HG03575 (cell line): ENCODE measurements at regions not wholly inside any gene's neighbourhood (a gene's known extent, or its start where the extent isn't known, plus 50 kb on each side); places are given as distances from the start of the nearest gene placed in this dataset.

Experiments used
- ATAC-seq: cut with Tn5 transposase; IDR thresholded peaks from one replicate; pipeline ENCODE4 v1.9.1; 2021; ENCODE audit not compliant: unreplicated experiment, insufficient number of reproducible peaks, low FRiP score; ENCODE audit errors: extremely low read depth

DNA sequence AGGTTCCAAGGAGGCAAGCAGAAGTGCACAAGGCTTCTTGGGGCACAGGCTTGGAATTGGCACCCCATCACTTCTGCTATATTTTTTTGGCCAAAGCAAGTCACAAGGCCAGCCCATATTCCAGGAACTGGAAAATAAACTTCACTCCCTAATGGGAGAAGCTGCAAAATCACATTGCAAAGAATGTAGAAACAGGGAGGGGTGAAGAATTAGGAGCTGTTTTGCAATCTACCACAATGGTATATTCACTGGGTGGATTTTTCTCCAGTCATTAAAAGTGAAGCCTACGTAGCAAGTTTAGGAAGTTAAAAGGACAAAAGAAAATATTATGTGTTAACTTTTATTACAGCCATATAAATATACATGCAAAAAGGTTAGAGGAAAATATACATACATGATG lies 464.8 kb downstream of the COG6 start:
- no peak for ATAC-seq

DNA sequence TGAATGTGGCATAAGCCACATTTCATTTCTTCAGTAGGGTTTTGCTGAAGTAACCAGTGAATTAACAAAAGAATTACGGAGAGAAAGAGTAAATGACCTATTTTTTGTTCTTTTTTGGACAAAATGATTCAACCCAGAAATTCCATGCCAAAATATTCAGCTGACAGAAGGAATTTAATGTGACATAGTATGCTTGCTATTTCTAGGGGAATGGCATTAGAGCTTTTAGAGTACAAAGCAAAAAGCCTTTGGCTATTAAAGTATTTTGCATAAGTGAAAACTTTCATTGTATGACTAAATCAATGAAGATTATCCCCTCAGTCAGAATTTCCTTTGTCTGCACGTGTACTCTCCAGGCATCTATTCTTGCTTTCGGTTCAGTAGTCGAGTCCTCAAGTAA lies 465.3 kb downstream of the COG6 start:
- ATAC-seq = no peak

DNA sequence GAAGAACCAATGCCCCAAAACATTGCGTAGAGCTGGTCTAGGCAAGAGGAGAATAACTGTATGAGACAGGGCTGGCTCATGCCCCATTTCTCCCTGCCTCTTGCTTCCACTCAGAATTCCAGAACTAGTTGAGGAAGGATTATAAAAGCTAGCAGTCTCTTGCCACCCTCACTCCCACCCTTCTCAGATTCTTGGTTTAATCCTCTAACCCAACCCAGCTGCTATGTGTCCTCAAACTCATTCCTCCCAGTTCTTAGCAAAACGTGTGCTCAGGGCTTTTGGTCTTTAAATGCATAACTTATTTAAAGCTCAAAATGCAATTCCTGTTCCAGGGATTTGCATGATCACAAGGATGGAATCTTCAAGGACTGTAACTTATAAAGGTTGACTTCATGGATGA lies 466.3 kb downstream of the COG6 start:
- no peak for ATAC-seq

DNA sequence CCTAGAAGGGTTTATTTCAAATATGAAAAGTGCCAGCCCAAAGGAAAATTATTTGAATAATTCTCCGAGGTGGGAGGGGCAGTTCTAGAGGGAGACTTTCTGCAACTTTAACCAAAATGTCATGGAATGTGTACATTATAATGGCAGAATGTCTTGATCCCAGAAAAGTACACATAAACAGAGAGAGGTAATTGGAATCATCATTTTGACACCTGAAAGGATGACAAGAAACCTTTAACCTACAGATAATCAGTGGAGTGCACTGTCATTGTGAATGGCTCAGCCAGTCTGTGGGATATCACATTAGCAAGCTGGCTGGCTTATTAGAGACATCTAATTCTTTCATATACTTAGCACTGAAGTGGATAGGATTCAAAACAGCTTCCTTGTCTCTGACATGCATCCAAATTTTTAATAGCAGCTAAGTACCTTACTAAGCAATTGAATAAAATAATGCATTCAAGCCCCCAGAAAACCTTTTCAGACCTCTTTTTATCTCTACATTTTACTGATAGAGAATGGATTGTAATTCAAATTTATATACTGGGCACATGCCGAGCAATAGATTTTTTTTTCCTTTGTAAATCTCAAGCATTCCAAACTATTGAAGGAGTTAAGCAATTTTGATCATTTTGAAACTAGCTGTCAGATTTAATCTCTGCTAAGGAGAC lies 468.6 kb downstream of the COG6 start:
- no peak for ATAC-seq

DNA sequence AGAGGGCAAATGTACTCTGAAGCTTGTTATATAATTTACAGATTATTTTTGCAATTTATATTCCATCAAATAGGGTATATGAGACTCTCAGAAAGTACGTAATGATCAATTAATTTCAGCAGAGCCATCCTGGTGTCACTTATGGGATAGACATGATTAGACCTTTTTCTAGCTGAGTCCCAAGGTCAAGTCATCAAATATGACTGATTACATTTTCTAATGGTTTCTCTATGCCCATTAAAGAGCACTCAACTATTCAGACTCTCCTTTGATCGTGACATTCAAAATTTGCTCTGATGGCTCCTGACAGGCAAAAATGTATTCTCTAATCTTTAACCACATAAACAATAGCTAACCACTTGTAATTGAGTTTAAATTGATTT lies 469.2 kb downstream of the COG6 start:
- no peak for ATAC-seq

DNA sequence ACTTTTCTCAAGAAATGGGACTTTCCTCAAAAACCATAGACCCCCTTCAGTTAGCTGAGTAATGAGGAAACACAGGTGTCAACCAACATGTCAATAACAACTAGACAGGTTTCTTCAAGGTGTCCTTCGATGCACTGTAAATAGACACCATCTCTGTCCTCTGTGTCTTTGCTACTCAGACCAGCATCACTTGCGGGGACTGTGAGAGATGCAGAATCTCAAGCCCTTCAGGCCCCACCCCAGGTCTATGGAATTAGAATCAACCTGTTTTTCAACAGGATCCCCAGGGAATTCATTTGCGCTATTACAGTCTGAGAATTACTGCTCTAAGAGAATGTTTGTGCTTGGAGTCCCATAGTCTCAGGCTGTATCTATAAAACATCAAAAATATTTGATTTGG lies 469.9 kb downstream of the COG6 start:
- no peak for ATAC-seq

DNA sequence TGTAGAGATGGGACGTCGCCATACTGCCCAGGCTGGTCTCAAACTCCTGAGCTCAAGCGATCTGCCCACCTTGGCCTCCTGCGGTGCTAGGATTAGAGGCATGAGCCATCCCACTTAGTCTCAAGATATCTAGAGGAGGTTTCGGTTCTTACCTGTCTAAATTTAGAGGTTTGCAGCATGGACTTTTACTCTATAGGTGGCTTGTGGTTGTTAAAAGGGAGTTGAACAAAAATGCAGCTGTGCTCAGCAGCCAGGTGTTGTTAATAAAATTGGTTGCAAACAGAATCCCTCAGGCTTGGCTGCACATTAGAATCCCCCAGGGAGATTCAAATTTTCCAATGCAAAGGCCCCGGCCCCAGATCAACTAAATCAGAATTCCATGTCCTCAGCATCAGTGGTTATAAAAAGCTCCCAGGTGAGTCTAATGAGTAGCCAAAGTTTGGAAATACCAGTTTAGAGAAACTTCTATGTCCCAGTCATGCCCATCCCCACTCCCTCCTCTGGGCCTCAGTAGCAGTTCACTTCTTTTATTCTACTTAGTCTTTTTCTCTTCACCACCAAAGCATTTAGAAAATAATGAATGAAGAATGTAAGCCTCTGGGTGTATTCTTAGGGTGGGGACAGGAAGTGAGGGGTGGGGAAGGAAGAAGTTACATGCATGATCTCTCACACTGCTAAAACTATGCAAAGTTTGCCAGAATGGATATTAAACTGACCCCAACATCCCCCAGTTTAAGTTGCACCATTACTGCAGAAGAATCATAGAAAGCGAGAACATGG lies 471.0 kb downstream of the COG6 start:
- no peak for ATAC-seq

DNA sequence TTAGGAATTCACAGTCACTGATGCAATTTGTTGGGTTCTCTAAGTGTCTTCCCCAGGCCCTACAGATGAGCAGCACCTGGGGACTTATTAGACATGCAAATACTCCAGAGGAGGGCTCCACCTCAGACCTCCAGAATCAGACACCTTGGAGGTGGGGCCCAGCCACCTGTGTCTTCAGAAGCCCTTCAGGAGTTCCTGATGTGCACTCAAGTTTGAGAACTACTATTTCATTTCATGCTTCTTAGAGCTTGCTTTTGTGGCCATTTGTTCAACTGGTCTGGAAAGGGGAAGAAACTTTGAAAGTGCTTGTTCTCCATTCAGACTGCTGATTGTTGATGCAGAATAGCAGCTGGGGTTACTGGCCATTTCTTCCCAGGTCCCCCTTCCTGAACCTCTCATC lies 472.0 kb downstream of the COG6 start:
- ATAC-seq = no peak

DNA sequence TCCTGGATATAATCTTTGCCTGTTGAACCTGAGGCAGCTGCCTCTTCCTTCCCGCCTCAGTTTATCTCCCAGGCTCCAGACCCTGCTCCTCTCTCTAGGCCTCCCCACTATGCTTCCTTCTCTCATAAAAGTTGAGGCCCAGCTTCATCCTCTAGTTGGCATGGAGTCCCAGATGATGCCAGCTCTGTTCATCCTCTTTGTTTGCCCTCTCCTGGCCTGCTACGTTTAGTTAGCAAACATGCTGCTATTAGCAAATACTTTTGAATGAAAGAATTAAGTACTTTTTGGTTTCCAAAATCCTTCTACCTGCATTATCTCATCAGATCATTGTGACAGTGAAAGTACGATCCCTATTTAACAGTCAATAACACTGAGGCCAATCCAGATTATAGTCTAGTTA lies 472.5 kb downstream of the COG6 start:
- no peak for ATAC-seq

DNA sequence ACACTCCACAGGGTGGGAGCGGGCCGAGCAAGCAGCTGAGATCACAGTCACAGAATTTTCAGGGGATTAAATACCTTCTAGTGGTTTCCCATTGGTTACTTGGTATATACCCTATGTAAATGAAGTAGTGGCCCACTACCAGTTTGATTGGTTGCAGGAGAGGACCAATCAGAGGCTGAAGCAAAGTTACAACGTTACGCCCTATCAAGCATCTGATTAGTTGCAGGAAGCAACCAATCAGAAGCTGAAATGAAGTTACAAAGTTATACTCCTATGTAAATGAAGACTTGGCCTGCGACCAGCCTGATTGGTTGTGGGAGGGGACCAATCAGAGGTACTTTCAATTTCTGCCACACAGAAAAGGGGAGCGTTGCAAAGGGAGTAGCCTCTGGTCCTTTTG lies 474.0 kb downstream of the COG6 start:
- ATAC-seq = no peak

DNA sequence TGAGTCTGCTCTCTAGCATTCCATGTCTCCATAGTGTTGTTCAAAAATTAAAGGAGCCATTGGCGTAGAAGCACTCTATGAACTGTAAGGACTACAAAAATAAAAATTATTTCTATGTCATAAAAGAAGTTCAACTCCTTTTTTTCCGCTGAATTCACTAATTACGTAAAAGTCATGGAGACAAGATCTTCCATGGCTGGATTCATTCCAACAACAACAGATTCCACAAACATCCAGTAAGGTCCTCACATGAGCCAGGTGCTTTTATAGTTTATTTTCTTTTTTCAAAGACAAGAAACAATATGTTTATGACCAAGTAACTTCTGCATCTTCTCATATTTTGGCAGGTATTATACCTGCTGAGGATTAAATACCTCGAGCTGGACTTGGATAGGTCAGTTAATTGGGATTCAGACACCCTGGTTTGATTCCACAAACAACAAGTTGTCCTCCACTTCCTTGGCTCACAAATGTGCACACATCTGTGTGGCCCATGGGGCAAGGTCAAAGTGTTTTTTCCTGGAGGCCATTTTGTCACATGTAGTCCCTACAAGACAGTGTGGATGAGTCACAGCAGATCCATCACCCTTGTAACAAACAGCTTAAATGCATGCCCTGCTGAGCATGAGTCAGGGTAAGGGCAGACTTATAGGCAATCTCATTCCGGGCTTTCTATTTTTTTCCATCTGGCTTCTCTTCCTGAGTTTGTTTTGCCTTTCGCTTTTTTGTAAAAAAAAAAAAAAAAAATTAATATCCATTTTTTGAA lies 475.6 kb downstream of the COG6 start:
- ATAC-seq = no peak

DNA sequence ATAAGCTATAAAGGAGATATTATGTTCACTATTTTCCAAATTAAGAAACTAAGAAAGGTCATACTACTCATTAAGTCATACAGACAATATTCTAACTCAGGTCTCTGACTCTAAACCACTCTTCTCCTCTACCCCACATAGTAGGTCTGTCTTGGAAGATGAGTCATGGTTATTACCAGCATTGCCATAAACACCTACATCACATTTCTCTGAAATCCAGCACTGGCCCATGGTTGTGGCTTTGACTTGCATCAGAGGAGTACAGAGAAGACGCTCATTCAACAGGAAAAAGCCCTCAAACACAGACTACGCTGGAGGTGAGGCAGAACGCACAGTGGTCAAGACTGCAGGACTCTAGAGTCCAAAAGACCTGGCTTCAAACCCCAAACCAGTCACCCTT lies 476.8 kb downstream of the COG6 start:
- ATAC-seq = no peak

DNA sequence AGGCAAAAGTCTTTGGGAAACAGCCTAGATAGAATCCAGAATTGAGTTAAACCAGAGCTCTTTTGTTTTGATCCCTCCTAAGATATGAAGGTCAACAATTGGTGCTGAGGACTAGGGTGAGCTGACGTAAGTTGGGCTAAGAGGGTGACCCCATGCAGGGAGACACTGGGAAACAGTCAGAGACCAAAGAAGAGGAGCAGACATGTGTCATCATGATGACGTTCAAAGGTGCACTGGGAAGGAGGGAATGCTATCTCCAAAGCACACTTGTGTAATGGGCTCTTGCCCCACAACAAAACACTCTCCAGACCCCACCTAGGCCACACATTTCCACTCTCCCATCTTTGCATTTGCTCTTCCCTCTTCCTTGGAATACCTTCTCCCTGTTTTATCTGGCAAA lies 481.4 kb downstream of the COG6 start:
- no peak for ATAC-seq

DNA sequence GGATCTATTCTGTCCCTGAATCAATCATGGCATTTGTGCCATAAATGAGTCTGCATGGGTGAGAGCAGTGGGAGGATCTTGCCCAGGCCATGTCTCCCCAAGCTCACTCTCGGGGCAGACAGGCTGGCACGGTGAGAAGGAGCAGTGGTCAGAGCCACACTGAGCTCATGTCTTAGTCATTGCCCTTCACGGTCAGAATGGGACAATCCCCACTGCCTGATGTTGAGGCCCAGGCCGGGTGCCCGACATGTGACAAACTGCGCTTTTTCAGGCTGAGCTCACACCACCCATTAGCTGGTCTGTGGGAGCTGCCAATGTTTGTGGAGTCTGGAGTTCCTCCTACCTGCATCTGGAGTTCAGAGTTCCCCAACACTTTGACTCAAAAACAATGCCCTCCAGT lies 481.9 kb downstream of the COG6 start:
- no peak for ATAC-seq

DNA sequence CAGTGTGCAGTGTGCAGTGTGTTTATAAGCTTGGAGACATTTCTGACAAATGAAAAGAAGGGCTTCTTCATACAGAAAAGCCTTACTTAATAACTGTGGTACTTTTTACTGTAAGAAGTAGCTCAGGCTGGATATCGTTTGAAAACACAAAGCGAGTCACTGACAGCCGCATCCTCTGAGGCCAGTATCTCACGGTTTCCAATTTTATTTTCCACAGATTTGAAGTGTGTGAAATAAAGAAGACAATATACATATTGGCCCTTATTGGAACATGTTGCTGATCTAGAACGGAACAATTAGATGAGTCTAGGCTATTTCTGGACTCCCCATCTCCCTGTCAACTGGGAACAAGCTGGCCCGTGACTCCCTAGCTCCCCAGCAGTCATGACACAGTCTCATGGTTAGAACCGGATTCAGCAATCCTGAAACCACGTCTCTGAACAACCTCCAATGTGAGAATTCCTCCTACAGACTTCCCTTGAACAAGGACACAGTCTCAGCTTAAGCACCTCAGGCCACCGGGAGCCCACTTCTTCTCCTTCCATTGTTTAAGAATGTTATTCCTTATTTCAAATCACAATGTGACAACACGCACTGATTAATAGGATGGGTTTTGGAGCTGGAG lies 484.5 kb downstream of the COG6 start:
- no peak for ATAC-seq

DNA sequence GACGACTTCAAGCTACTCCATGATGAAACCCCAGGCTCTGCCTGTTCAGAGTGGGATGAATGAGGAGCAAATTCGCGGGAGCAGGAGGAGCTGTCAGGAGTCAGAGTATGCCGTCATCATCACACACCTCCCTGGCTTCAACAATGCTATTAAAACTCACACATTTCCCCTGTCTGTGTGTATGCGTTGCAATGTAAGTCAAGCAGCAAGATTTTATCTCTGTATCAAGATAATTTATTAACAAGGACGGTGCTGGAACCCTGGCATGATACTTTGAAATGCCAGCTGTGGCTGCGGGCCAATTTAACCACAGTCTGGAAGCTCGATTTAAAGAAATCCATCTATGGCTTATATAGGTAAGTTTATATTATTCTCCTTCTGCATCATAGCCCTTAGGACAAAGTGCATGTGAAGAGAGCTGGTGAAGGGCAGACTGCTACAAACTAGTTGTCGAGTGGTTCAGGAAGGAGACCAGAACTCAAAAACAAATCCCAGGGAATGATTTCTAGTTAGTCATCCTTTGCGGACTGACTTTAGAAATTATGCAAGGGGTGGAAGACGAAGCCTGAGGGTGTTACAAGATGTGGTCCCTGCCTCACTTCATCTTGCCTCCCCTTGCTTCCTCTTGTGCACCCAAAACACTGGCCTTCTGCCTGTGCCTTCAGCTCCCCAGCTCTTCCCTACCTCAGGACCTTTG lies 486.5 kb downstream of the COG6 start:
- no peak for ATAC-seq

DNA sequence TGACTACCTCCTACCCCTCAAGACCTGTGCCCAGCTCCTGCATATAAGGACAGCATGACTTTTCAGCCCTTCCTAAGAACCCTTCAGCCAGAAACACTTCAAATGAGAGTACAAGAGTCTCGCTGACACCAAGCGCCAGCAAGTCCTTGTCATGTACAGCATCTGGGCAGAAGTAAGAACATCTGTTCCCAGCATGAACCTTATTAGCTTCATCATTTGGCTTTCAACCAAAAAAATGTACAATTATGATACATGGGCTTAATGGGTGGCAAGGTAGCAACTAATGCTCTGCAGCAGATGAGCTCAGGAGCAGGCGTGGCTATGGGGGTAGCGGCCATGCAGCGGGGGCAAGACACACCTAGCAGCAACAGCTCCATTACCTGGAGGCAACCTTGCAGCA lies 487.6 kb downstream of the COG6 start:
- ATAC-seq = no peak

DNA sequence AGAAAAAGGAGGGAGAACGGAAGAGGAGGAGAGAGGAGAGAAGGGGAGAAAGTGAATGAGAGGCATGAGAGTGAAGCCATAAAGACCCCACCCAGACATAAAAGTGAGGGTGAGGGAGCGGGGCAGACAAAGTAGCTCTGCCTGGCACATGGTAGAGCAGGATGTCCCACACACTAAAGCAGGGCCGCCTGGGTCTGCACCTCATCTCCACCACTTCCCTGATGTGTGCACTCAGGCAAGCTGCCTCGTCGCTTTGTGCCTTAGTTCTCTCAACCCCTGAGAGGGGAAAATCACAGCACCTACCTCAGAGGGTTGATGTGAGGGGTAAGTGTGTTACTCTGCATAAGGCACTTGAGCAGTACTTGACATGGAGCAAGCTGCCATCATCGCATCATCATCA lies 488.1 kb downstream of the COG6 start:
- no peak for ATAC-seq

DNA sequence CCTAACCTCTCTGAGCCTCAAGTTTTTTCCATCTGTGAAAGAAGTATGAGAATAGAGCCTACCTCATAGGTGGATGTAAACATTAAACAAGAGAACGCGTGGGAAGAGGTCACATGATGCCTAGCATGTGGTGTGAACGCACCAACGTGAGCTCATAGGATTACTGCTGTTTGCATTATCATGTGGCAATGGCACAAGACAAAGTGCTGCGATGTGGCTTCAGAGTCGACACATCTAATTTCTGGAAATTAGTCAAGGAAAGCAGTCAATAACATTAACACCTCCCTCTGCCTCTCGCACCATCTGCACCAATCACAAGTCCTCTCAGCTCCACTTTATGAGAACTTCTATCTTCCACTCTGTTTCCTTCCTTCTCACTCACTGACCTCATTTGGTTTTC lies 489.7 kb downstream of the COG6 start:
- no peak for ATAC-seq
